Stimulated activated CD4-positive, alpha-beta T cell treated with anti-CD3 and anti-CD28 coated beads, Interleukin-12 subunit alpha, Interleukin-12 subunit beta, amount 100 ng/mL, for 48 hours (primary cell): ENCODE measurements at regions not wholly inside any gene's neighbourhood (a gene's known extent, or its start where the extent isn't known, plus 50 kb on each side); places are given as distances from the start of the nearest gene placed in this dataset.
"Not testable (repeated sequence)": the region's sequence is repeated elsewhere in the genome, so short reads cannot be mapped to it uniquely, and the experiment has no call there.

Source experiments
- DNase-seq, 3 donors: peaks; one replicate each; pipeline ENCODE4 v3.0.0-alpha.2; 2020; ENCODE audit warnings: low read depth in 2 of 3, low spot score in 1 of 3

- no peak for DNase-seq
These were observed 283.9 kb upstream of the CNTN5 start for GRCh38 chr11:98736833-98737232.

- DNase-seq = no peak
These were observed 280.4 kb upstream of the CNTN5 start for GRCh38 chr11:98740321-98740720.

- not testable (repeated sequence) for DNase-seq
These were observed 257.3 kb upstream of the CNTN5 start for GRCh38 chr11:98763446-98763845.

GRCh38 chr11:98766903-98767302 is 253.8 kb upstream of the CNTN5 start:
- no peak for DNase-seq

- DNase-seq = not testable (repeated sequence)
These were observed 250.7 kb upstream of the CNTN5 start for GRCh38 chr11:98770046-98770445.

GRCh38 chr11:98771791-98772190 is 249.0 kb upstream of the CNTN5 start:
- DNase-seq = no peak

GRCh38 chr11:98772893-98773292 is 247.9 kb upstream of the CNTN5 start:
- DNase-seq = no peak

GRCh38 chr11:98793276-98793675 is 227.5 kb upstream of the CNTN5 start:
- DNase-seq = no peak

- DNase-seq = no peak
These were observed 222.4 kb upstream of the CNTN5 start for GRCh38 chr11:98798333-98798732.

- DNase-seq = no peak
These were observed 220.1 kb upstream of the CNTN5 start for GRCh38 chr11:98800696-98801095.

GRCh38 chr11:98828986-98829708 is 191.6 kb upstream of the CNTN5 start:
- DNase-seq = no peak

GRCh38 chr11:98829971-98830370 is 190.8 kb upstream of the CNTN5 start:
- DNase-seq = no peak

- DNase-seq = no peak
These were observed 186.0 kb upstream of the CNTN5 start for GRCh38 chr11:98834776-98835175.

GRCh38 chr11:98835335-98835734 is 185.4 kb upstream of the CNTN5 start:
- no peak for DNase-seq

- DNase-seq = no peak
These were observed 184.6 kb upstream of the CNTN5 start for GRCh38 chr11:98836156-98836555.

- no peak for DNase-seq
These were observed 178.6 kb upstream of the CNTN5 start for GRCh38 chr11:98842187-98842586.

GRCh38 chr11:98862169-98862568 is 158.6 kb upstream of the CNTN5 start:
- no peak for DNase-seq

GRCh38 chr11:98871690-98872089 is 149.1 kb upstream of the CNTN5 start:
- no peak for DNase-seq

GRCh38 chr11:98874050-98874449 is 146.7 kb upstream of the CNTN5 start:
- DNase-seq = no peak

GRCh38 chr11:98895936-98896335 is 124.8 kb upstream of the CNTN5 start:
- no peak for DNase-seq

GRCh38 chr11:98940913-98941312 is 79.8 kb upstream of the CNTN5 start:
- no peak for DNase-seq

- DNase-seq = no peak
These were observed 76.3 kb upstream of the CNTN5 start for GRCh38 chr11:98944461-98944860.

- no peak for DNase-seq
These were observed 68.6 kb upstream of the CNTN5 start for GRCh38 chr11:98952107-98952506.
